Sigmoid colon (tissue), 6 donors: ENCODE measurements at regions not wholly inside any gene's neighbourhood (a gene's known extent, or its start where the extent isn't known, plus 50 kb on each side); places are given as distances from the start of the nearest gene placed in this dataset.
"Not testable (repeated sequence)": the region's sequence is repeated elsewhere in the genome, so short reads cannot be mapped to it uniquely, and the experiment has no call there.

Experiments used
- DNase-seq: peaks from one replicate; pipeline ENCODE4 v3.0.0-alpha.2; 2019
- H3K27ac ChIP-seq, 4 donors: fragments of 200-600 bp; sonication (generic); one replicate each; pipeline ENCODE4 v1.5.1; 2016 to 2019; ENCODE audit warnings: mild to moderate bottlenecking in 1 of 4
- H3K27me3 ChIP-seq, 3 donors: fragments of 200-600 bp; sonication (generic); one replicate each; pipeline ENCODE4 v1.5.1; 2019; ENCODE audit warnings: mild to moderate bottlenecking in 1 of 3
- H3K36me3 ChIP-seq, 4 donors: fragments of 200-600 bp; sonication (generic); one replicate each; pipeline ENCODE4 v1.5.1; 2016 to 2019
- H3K4me1 ChIP-seq, 4 donors: fragments of 200-600 bp; sonication (generic); one replicate each; pipeline ENCODE4 v1.5.1; 2017 to 2019
- H3K4me3 ChIP-seq, 4 donors: fragments of 200-600 bp; sonication (generic); one replicate each; pipeline ENCODE4 v1.5.1; 2017 to 2019; ENCODE audit warnings: mild to moderate bottlenecking in 2 of 4, moderate library complexity in 1 of 4
- H3K9me3 ChIP-seq, 4 donors: fragments of 200-600 bp in 3 of 4; sonication (generic) in 3 of 4; one replicate each; pipeline versions ENCODE4 v1.5.1 to v1.6.1; 2013 to 2019
- CTCF ChIP-seq, 4 experiments: fragments of 450-650 bp in 3 of 4; fragments of 200-600 bp in 1 of 4; IDR thresholded peaks; one replicate each; pipeline ENCODE4 v1.5.1; 2016 to 2019; ENCODE audit warnings: antibody characterized with exemption in 4 of 4, mild to moderate bottlenecking in 3 of 4, moderate library complexity in 2 of 4
- EP300 ChIP-seq, 4 donors: sonication (generic); formaldehyde crosslinking; IDR thresholded peaks; one replicate each; pipeline ENCODE4 v1.6.1; 2017; ENCODE audit warnings: antibody characterized with exemption in 4 of 4
- POLR2A ChIP-seq, 2 donors: fragments of 450-650 bp; IDR thresholded peaks; one replicate each; pipeline ENCODE4 v1.6.1; 2016; ENCODE audit warnings: antibody characterized with exemption in 2 of 2, mild to moderate bottlenecking in 2 of 2, moderate library complexity in 2 of 2
- POLR2AphosphoS5 ChIP-seq, 4 donors: sonication (generic); formaldehyde crosslinking; IDR thresholded peaks; one replicate each; pipeline ENCODE4 v1.6.1; 2017; ENCODE audit warnings: antibody characterized with exemption in 4 of 4
- WGBS, 2 donors: extraction: QIAGEN DNeasy Blood & Tissue Kit; methylation state at CpG; one replicate each; pipeline ENCODE4 v1.1.7; 2013; 5-methylcytosine and 5-hydroxymethylcytosine counted together
- intact Hi-C: fragments of 100-400 bp; cut with DNase I; formaldehyde crosslinking; loops from one replicate; pipeline ENCODE4 v1.15.1; 2023
- donor health status: healthy with polysubstance abuse.
- donor health status: healthy.

- TF ChIP-seq CTCF (IDR thresholded peaks at IDR 0.05) = no peak
- intact Hi-C loops = no loop called here
- Histone ChIP-seq H3K4me3 (no peak overlapping the region), H3K27me3 (no peaks in the 10 kb centered on the region), H3K27ac (no peak overlapping the region), H3K36me3 (no peaks in the 10 kb centered on the region), H3K4me1 (no peaks in the 10 kb centered on the region), H3K9me3 (no peaks in the 10 kb centered on the region)
- DNase-seq = no peak
- 81 to 89% methylated on average over 1 of the region's 1 CpG for WGBS, 2 donors
Measured at GRCh38 chr12:75628511-75628910, 117.1 kb upstream of the KRR1 start.

DNA sequence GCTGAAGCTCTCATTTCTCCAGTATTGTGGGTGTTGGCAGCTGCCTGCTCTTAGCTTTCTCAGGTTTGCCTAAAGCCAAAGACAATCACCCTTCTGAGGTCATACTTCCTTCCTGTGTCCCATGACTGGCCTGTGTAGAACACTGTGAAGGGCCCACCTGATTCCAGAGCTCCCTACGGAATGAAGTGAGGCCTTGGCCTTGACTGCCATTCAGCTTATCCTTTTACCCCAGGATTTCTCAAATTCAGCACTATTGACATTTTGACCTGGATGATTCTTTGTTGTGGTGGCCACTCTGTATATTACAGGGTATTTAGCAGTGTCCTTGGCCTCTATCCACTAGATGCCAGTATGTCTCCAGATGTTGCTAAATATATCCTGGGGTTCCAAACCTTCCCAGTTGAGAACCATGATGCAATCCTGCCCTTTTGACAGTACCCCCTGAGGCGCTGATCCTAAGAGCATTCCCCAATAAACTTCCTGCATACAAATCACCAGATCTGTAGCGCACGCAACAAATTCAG, 112.3 kb upstream of the KRR1 start:
- H3K4me1 ChIP-seq = no peaks in the 10 kb centered on the region
- H3K9me3 ChIP-seq = no peaks in the 10 kb centered on the region
- no peaks in the 10 kb centered on the region for H3K27me3 ChIP-seq
- no peak for DNase-seq
- H3K4me3 ChIP-seq = no peak overlapping the region
- intact Hi-C loops = no loop called here
- H3K27ac ChIP-seq = no peak overlapping the region
- no peak for TF ChIP-seq POLR2AphosphoS5 (IDR thresholded peaks at IDR 0.05)
- no peak for TF ChIP-seq EP300 (IDR thresholded peaks at IDR 0.05)
- TF ChIP-seq CTCF (IDR thresholded peaks at IDR 0.05) = no peak
- TF ChIP-seq POLR2A (IDR thresholded peaks at IDR 0.05) = no peak
- WGBS, 2 donors = 65 to 68% methylated on average over 4 of the region's 4 CpGs
- no peaks in the 10 kb centered on the region for H3K36me3 ChIP-seq

DNA sequence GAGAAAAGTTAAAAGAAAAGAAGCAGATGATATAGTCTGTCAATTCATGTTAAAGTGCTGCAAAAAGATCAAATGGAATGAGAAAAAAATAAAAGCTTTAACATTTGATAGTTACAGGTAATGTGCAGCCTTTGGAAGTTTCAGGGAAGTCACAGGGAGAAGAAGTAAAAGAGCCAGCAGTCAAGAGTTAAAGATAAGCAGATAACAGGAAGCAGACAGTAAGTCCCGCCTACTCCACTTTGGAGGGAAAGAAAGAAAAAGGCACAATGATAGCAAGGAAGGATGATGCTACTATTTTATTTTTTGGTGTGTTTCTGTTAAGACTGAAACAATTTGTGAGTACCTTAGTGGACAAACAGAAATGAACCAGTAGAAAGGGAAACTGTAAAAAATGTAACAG, 111.1 kb upstream of the KRR1 start:
- DNase-seq = no peak
- H3K36me3 ChIP-seq = no peaks in the 10 kb centered on the region
- no peaks in the 10 kb centered on the region for H3K27me3 ChIP-seq
- H3K27ac ChIP-seq = no peak overlapping the region
- H3K4me3 ChIP-seq = no peak overlapping the region
- H3K9me3 ChIP-seq = no peaks in the 10 kb centered on the region
- WGBS, 2 donors = 65 to 81% methylated on average over 1 of the region's 1 CpG
- intact Hi-C loops = no loop called here
- TF ChIP-seq EP300 (IDR thresholded peaks at IDR 0.05) (no peak), CTCF (IDR thresholded peaks at IDR 0.05) (no peak), POLR2A (IDR thresholded peaks at IDR 0.05) (no peak), POLR2AphosphoS5 (IDR thresholded peaks at IDR 0.05) (no peak)
- H3K4me1 ChIP-seq = no peaks in the 10 kb centered on the region

- H3K27ac ChIP-seq, H3K4me3 ChIP-seq, intact Hi-C loops, H3K27me3 ChIP-seq, H3K9me3 ChIP-seq, DNase-seq, H3K36me3 ChIP-seq, H3K4me1 ChIP-seq: not testable (repeated sequence)
- WGBS, 2 donors = 84 to 85% methylated on average over 4 of the region's 4 CpGs
Measured at GRCh38 chr12:75614396-75614795, 103.0 kb upstream of the KRR1 start.

GRCh38 chr12:75613981-75614380, 102.6 kb upstream of the KRR1 start:
- Histone ChIP-seq H3K9me3 (peaks cover 0 to 3% (median 1%) of the 10 kb centered on the region in 4 donors), H3K27me3 (no peaks in the 10 kb centered on the region), H3K4me1 (no peaks in the 10 kb centered on the region), H3K27ac (no peak overlapping the region), H3K4me3 (no peak overlapping the region), H3K36me3 (no peaks in the 10 kb centered on the region)
- no peak for DNase-seq
- TF ChIP-seq POLR2A (IDR thresholded peaks at IDR 0.05) = no peak
- 85 to 88% methylated on average over 4 of the region's 4 CpGs for WGBS, 2 donors
- intact Hi-C loops = no loop called here

- peaks cover 0 to 3% (median 0%) of the 10 kb centered on the region in 4 donors for H3K9me3 ChIP-seq
- DNase-seq = no peak
- H3K27ac ChIP-seq = no peak overlapping the region
- TF ChIP-seq POLR2A (IDR thresholded peaks at IDR 0.05) (no peak), EP300 (IDR thresholded peaks at IDR 0.05) (no peak), POLR2AphosphoS5 (IDR thresholded peaks at IDR 0.05) (no peak), CTCF (IDR thresholded peaks at IDR 0.05) (no peak)
- no peaks in the 10 kb centered on the region for H3K27me3 ChIP-seq
- WGBS, 2 donors = 90 to 92% methylated on average over 4 of the region's 4 CpGs
- H3K4me3 ChIP-seq = no peak overlapping the region
- no peaks in the 10 kb centered on the region for H3K36me3 ChIP-seq
- intact Hi-C loops = no loop called here
- H3K4me1 ChIP-seq = no peaks in the 10 kb centered on the region
Measured at GRCh38 chr12:75611041-75611440, 99.6 kb upstream of the KRR1 start.
